Caco-2 (cell line): ENCODE measurements at regions not wholly inside any gene's neighbourhood (a gene's known extent, or its start where the extent isn't known, plus 50 kb on each side); places are given as distances from the start of the nearest gene placed in this dataset.
A peak's percentile ranks its signal among the peaks of the same experiment; 100 is the strongest.

Source experiments
- BruUV-seq: library from RNA; stranded (reverse); fragments of 400-500 nt; replicated peaks from 2 replicates; lab custom pipeline; 2021; lab: Mats Ljungman, UMichigan
- CTCF ChIA-PET: fragments of 300-600 bp; sonication (Branson Sonifier 250); formaldehyde crosslinking; loops from one replicate; lab custom pipeline; 2022; ENCODE audit warnings: antibody characterized with exemption; lab: Charles Lee
- POLR2A ChIA-PET: fragments of 300-600 bp; sonication (Branson Sonifier 250); formaldehyde crosslinking; loops from one replicate; lab custom pipeline; 2022; ENCODE audit warnings: antibody characterized with exemption; lab: Charles Lee
- DNase-seq, 2 experiments: peaks; one replicate each; pipeline versions ENCODE4 v3.0.0 to v3.0.0-alpha.2; 2020 to 2022
- H3K27me3 ChIP-seq: replicated peaks from 2 replicates; pipeline ENCODE4 v1.6.0; 2011; ENCODE audit warnings: low read length; ENCODE audit not compliant: control insufficient read depth, insufficient read depth
- H3K36me3 ChIP-seq: 2 replicates; pipeline ENCODE4 v1.5.1; 2011; ENCODE audit warnings: low read length; ENCODE audit not compliant: control insufficient read depth, insufficient read depth
- H3K4me1 ChIP-seq: fragments of 250-450 bp; sonication (Bioruptor Pico); 2 replicates; pipeline ENCODE4 v1.5.1; 2020; ENCODE audit warnings: mild to moderate bottlenecking
- H3K4me3 ChIP-seq: 2 replicates; pipeline ENCODE4 v1.5.1; 2011; ENCODE audit warnings: low read depth, mild to moderate bottlenecking, control low read depth, low read length
- H3K9me3 ChIP-seq: fragments of 250-450 bp; sonication (Bioruptor Pico); 2 replicates; pipeline ENCODE4 v1.5.1; 2020; ENCODE audit warnings: mild to moderate bottlenecking, moderate library complexity
- H3K27ac Mint-ChIP-seq: one replicate; pipeline ENCODE4 v1.8.0; 2022; ENCODE audit warnings: mixed read lengths; ENCODE audit not compliant: unreplicated experiment
- H3K27me3 Mint-ChIP-seq: one replicate; pipeline ENCODE4 v1.8.0; 2022; ENCODE audit warnings: mixed read lengths; ENCODE audit not compliant: insufficient read depth, unreplicated experiment
- H3K36me3 Mint-ChIP-seq: one replicate; pipeline ENCODE4 v1.8.0; 2022; ENCODE audit warnings: mild to moderate bottlenecking, mixed read lengths; ENCODE audit not compliant: insufficient read depth, unreplicated experiment
- H3K4me1 Mint-ChIP-seq: one replicate; pipeline ENCODE4 v1.8.0; 2022; ENCODE audit warnings: low read depth, mixed read lengths; ENCODE audit not compliant: unreplicated experiment
- H3K4me3 Mint-ChIP-seq: one replicate; pipeline ENCODE4 v1.8.0; 2022; ENCODE audit warnings: mild to moderate bottlenecking, moderate library complexity, mixed read lengths; ENCODE audit not compliant: unreplicated experiment
- H3K9me3 Mint-ChIP-seq: one replicate; pipeline ENCODE4 v1.8.0; 2022; ENCODE audit warnings: mixed read lengths; ENCODE audit not compliant: unreplicated experiment
- intact Hi-C: fragments of 100-400 bp; cut with micrococcal nuclease; formaldehyde crosslinking; loops from one replicate; pipeline ENCODE4 v1.10.0; 2022; ENCODE audit not compliant: unreplicated experiment
- TF ChIP-seq, protein P1 (sequence below), 2 experiments: fragments of 200-600 bp in 1 of 2; IDR thresholded peaks; 1 replicate in 1 of 2; 2 replicates in 1 of 2; pipeline versions ENCODE4 v1.5.1 to v1.8.0; 2011 to 2022; ENCODE audit warnings: antibody characterized with exemption in 1 of 2, control low read depth in 1 of 2, inconsistent platforms in 1 of 2, low read depth in 1 of 2, low read length in 1 of 2, mild to moderate bottlenecking in 1 of 2, moderate library complexity in 1 of 2; ENCODE audit not compliant: insufficient read depth in 1 of 2, severe bottlenecking in 1 of 2, unreplicated experiment in 1 of 2

DNA sequence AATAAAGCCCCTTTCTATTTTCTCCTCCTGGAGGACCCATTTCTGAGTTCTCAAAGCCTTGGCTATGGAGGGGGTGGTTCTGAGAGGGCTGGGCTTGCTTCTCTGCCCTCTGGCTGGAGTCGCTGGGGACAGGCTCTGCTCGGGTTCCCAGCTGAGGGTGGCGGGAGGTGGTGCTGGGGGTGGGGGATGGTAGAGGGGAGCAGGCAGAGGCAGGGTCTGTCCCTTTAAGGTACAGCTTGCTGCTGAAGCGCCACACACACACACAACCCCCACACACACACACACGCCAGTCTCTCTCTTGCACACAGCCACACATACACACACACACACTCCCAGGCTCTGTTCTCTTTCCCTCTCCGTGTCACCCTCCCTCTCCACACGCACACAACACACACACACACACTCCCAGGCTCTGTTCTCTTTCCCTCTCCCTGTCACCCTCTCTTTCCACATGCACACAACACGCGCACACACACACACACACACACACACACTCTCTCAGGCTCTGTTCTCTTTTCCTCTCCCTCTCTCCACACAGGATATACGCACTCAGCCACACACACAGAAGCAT lies 69.8 kb upstream of the SSBP3 start:
- peaks cover 8% of the 10 kb centered on the region for H3K36me3 Mint-ChIP-seq
- no TSS peak for BruUV-seq
- H3K4me1 Mint-ChIP-seq, result peaks cover 30% of the 10 kb centered on the region
- ChIA-PET POLR2A (no interaction called here), CTCF (interaction anchor here (0.6 kb wide), 1 partner anchor 294 kb away, joined by 5 read pairs; no protein-coding TSS in a partner anchor)
- intact Hi-C loops, result no loop called here
- Histone ChIP-seq H3K4me3 (no peak overlapping the region), H3K9me3 (no peaks in the 10 kb centered on the region), H3K4me1 (peaks cover 16% of the 10 kb centered on the region), H3K36me3 (no peaks in the 10 kb centered on the region), H3K27me3 (no peaks in the 10 kb centered on the region)
- no peak overlapping the region for H3K4me3 Mint-ChIP-seq
- no peak for DNase-seq
- H3K27ac Mint-ChIP-seq, result no peak overlapping the region
- H3K27me3 Mint-ChIP-seq, result no peaks in the 10 kb centered on the region
- H3K9me3 Mint-ChIP-seq, result no peaks in the 10 kb centered on the region
- TF ChIP-seq, protein P1, sequence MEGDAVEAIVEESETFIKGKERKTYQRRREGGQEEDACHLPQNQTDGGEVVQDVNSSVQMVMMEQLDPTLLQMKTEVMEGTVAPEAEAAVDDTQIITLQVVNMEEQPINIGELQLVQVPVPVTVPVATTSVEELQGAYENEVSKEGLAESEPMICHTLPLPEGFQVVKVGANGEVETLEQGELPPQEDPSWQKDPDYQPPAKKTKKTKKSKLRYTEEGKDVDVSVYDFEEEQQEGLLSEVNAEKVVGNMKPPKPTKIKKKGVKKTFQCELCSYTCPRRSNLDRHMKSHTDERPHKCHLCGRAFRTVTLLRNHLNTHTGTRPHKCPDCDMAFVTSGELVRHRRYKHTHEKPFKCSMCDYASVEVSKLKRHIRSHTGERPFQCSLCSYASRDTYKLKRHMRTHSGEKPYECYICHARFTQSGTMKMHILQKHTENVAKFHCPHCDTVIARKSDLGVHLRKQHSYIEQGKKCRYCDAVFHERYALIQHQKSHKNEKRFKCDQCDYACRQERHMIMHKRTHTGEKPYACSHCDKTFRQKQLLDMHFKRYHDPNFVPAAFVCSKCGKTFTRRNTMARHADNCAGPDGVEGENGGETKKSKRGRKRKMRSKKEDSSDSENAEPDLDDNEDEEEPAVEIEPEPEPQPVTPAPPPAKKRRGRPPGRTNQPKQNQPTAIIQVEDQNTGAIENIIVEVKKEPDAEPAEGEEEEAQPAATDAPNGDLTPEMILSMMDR (IDR thresholded peaks at IDR 0.05; ENCODE audit: insufficient read depth in 1 of 2, low read depth in 1 of 2, low read length in 1 of 2, severe bottlenecking in 1 of 2, unreplicated experiment in 1 of 2), result no peak

DNA sequence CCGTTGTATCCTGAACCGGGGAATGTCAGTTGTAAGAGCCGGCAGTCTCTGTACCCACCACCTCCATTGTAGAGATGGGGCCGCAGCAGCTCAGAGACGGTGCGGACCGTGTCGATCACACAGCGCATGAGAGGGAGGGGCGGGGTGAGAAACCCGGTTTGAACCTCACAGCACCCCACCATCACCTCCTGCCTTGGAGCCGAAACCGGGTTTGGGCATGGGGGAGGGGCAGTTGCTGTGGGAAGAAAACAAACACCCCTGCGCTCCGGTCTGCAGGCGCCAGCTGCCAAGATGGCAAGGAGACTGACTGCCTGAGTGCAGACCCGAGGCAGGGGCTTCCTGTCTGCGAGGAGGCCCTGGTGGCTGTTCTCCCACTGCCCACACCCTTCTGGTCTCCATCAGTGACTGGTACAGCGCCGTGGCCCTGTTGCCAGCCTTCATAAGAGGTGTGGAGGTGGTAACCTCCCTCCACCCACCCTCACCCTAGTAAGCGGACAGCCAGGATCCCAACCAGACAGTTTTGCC lies 69.2 kb upstream of the SSBP3 start:
- Mint-ChIP-seq H3K4me1 (peaks cover 31% of the 10 kb centered on the region), H3K36me3 (peaks cover 8% of the 10 kb centered on the region), H3K27ac (no peak overlapping the region), H3K4me3 (no peak overlapping the region), H3K9me3 (no peaks in the 10 kb centered on the region), H3K27me3 (no peaks in the 10 kb centered on the region)
- BruUV-seq, result no TSS peak
- POLR2A ChIA-PET, result no interaction called here
- H3K4me3 ChIP-seq, result no peak overlapping the region
- intact Hi-C loops, result no loop called here
- no peaks in the 10 kb centered on the region for H3K36me3 ChIP-seq
- CTCF ChIA-PET, result interaction anchor here (0.6 kb wide), 1 partner anchor 293 kb away, joined by 5 read pairs; no protein-coding TSS in a partner anchor
- no peaks in the 10 kb centered on the region for H3K27me3 ChIP-seq
- no peaks in the 10 kb centered on the region for H3K9me3 ChIP-seq
- no peak for DNase-seq
- peaks cover 20% of the 10 kb centered on the region for H3K4me1 ChIP-seq
- TF ChIP-seq, protein P1 (IDR thresholded peaks at IDR 0.05; ENCODE audit: insufficient read depth in 1 of 2, low read depth in 1 of 2, low read length in 1 of 2, severe bottlenecking in 1 of 2, unreplicated experiment in 1 of 2), result no peak

DNA sequence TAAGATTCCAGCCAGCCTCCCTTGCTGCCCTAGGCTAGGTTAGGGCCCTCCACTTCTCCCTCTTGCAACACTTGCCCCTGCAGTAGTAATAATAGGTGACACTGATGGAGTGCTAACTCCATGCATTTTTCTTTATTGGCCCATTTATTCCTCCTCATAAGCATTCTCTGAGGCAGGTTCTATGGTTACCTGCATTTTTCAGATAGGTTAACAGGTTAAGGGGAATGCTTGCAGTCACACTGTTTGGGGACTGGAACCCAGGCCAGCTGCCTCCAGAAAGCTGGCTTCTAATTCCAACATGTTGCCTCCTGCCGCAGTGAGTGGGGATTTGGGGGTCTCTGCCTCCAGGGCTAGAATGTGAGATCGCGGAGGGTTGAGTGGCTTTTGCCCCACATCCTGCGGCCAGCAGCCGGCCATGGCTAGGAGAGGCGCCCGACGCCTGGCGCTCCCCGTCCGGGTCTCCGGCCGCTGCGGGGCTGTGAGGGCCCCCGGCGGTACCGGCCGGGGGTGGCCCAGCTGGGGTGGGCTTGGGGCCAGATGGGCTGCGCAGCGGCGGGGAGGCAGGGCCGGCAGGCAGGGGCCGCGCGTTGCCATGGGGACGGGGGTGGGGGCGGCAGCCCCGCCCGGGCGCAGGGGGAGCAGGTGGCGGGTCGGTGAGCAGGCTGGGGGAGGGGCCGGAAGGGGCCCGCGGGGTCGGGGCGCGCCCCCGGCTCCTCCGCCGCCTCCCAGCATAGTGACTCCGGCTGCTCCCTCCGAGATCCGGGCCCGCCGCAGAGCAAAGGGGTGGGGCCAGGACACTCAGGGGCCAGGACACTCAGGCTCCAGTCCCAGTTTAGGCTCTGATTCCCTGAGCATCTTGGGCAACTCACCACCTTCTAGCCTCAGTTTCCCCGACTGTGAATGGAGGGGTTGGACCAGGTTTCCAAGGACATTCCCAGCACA lies 68.4 kb upstream of the SSBP3 start:
- no TSS peak for BruUV-seq
- Mint-ChIP-seq H3K27ac (peak overlapping the region; percentile 31), H3K4me1 (peaks cover 31% of the 10 kb centered on the region), H3K4me3 (no peak overlapping the region), H3K36me3 (peaks cover 8% of the 10 kb centered on the region), H3K27me3 (no peaks in the 10 kb centered on the region), H3K9me3 (no peaks in the 10 kb centered on the region)
- intact Hi-C loops, result no loop called here
- Histone ChIP-seq H3K9me3 (no peaks in the 10 kb centered on the region), H3K36me3 (no peaks in the 10 kb centered on the region), H3K4me1 (peaks cover 20% of the 10 kb centered on the region), H3K27me3 (no peaks in the 10 kb centered on the region), H3K4me3 (no peak overlapping the region)
- DNase-seq, result no peak
- ChIA-PET POLR2A (no interaction called here), CTCF (no interaction called here)
- TF ChIP-seq, protein P1 (IDR thresholded peaks at IDR 0.05; ENCODE audit: insufficient read depth in 1 of 2, low read depth in 1 of 2, low read length in 1 of 2, severe bottlenecking in 1 of 2, unreplicated experiment in 1 of 2), result no peak
